Activated naive CD8-positive, alpha-beta T cell treated with anti-CD3 and anti-CD28 coated beads, Interleukin-2, amount 10 ng/mL, durations not matched to agents 7 days and 5 days (primary cell): ENCODE measurements at regions not wholly inside any gene's neighbourhood (a gene's known extent, or its start where the extent isn't known, plus 50 kb on each side); places are given as distances from the start of the nearest gene placed in this dataset.

ENCODE experiments used
- ATAC-seq: fragments of 150-1000 bp; cut with Tn5 transposase; one replicate; pipeline ENCODE4 v1.10.0; 2021; ENCODE audit warnings: low read depth, moderate library complexity
- POLR2A ChIA-PET: fragments of 350-600 bp; sonication (Branson Sonifier 250); formaldehyde crosslinking; loops from one replicate; lab custom pipeline; 2021; ENCODE audit warnings: antibody characterized with exemption; lab: Charles Lee
- DNase-seq: peaks from one replicate; pipeline ENCODE4 v3.0.0; 2021
- H3K27ac Mint-ChIP-seq: one replicate; pipeline ENCODE4 v1.8.0; 2022; ENCODE audit warnings: mild to moderate bottlenecking, mixed read lengths
- H3K27me3 Mint-ChIP-seq: one replicate; pipeline ENCODE4 v1.8.0; 2022; ENCODE audit warnings: mild to moderate bottlenecking, moderate library complexity, mixed read lengths
- H3K36me3 Mint-ChIP-seq: one replicate; pipeline ENCODE4 v1.8.0; 2021; ENCODE audit warnings: mild to moderate bottlenecking, mixed read lengths
- H3K4me1 Mint-ChIP-seq: one replicate; pipeline ENCODE4 v1.8.0; 2021; ENCODE audit warnings: mixed read lengths
- H3K4me3 Mint-ChIP-seq: one replicate; pipeline ENCODE4 v1.8.0; 2022; ENCODE audit warnings: mild to moderate bottlenecking, moderate library complexity, mixed read lengths
- H3K9me3 Mint-ChIP-seq: one replicate; pipeline ENCODE4 v1.8.0; 2021; ENCODE audit warnings: mixed read lengths

GRCh38 chr12:93243382-93243688 is 134.4 kb upstream of the NUDT4 start:
- H3K27me3 Mint-ChIP-seq: no peaks in the 10 kb centered on the region
- DNase-seq (no peak), ATAC-seq (no peak)
- H3K4me1 Mint-ChIP-seq: peaks cover 35% of the 10 kb centered on the region
- H3K36me3 Mint-ChIP-seq: peaks cover 8% of the 10 kb centered on the region
- H3K9me3 Mint-ChIP-seq: peaks cover 12% of the 10 kb centered on the region
- peak overlapping the region; percentile 96 for H3K27ac Mint-ChIP-seq
- POLR2A ChIA-PET: interaction anchor here (1.6 to 2.7 kb wide), 3 partner anchors 23 to 133 kb away, joined by 3 to 16 read pairs (median 9); partner anchors contain the start of gene NUDT4
- H3K4me3 Mint-ChIP-seq: no peak overlapping the region

- peak overlapping the region; percentile 96 for H3K27ac Mint-ChIP-seq
- H3K36me3 Mint-ChIP-seq: peaks cover 8% of the 10 kb centered on the region
- H3K9me3 Mint-ChIP-seq: peaks cover 12% of the 10 kb centered on the region
- POLR2A ChIA-PET: interaction anchor here (0.6 to 2.7 kb wide), 10 partner anchors 8 to 154 kb away, joined by 3 to 16 read pairs (median 4); partner anchors contain the start of gene NUDT4
- DNase-seq: no peak
- no peaks in the 10 kb centered on the region for H3K27me3 Mint-ChIP-seq
- peak overlapping the region; percentile 83 for H3K4me3 Mint-ChIP-seq
- ATAC-seq: peak; percentile 57
- peaks cover 38% of the 10 kb centered on the region for H3K4me1 Mint-ChIP-seq
These were observed 133.8 kb upstream of the NUDT4 start for GRCh38 chr12:93243689-93244513.

GRCh38 chr12:93244514-93245077 is 133.1 kb upstream of the NUDT4 start:
- Mint-ChIP-seq H3K9me3 (peaks cover 9% of the 10 kb centered on the region), H3K36me3 (peaks cover 5% of the 10 kb centered on the region), H3K27ac (peak overlapping the region; percentile 96), H3K4me3 (peak overlapping the region; percentile 83), H3K27me3 (no peaks in the 10 kb centered on the region), H3K4me1 (peaks cover 45% of the 10 kb centered on the region)
- ATAC-seq: no peak
- POLR2A ChIA-PET: interaction anchor here (0.6 to 2.7 kb wide), 11 partner anchors 8 to 153 kb away, joined by 3 to 16 read pairs (median 4); partner anchors contain the start of gene NUDT4
- no peak for DNase-seq

- peaks cover 3% of the 10 kb centered on the region for H3K36me3 Mint-ChIP-seq
- ATAC-seq (peak; percentile 98), DNase-seq (peak; percentile 63)
- H3K27me3 Mint-ChIP-seq: no peaks in the 10 kb centered on the region
- peaks cover 1% of the 10 kb centered on the region for H3K9me3 Mint-ChIP-seq
- H3K27ac Mint-ChIP-seq: peak overlapping the region; percentile 96
- POLR2A ChIA-PET: interaction anchor here (0.9 to 2.7 kb wide), 5 partner anchors 15 to 133 kb away, joined by 3 to 16 read pairs (median 3); no protein-coding TSS in a partner anchor
- peaks cover 49% of the 10 kb centered on the region for H3K4me1 Mint-ChIP-seq
- peak overlapping the region; percentile 83 for H3K4me3 Mint-ChIP-seq
These were observed 132.2 kb upstream of the NUDT4 start for GRCh38 chr12:93245543-93245942.

- ATAC-seq: no peak
- peaks cover 3% of the 10 kb centered on the region for H3K36me3 Mint-ChIP-seq
- no peak overlapping the region for H3K4me3 Mint-ChIP-seq
- peaks cover 49% of the 10 kb centered on the region for H3K4me1 Mint-ChIP-seq
- POLR2A ChIA-PET: interaction anchor here (0.5 kb wide), 1 partner anchor 99 kb away, joined by 3 read pairs; no protein-coding TSS in a partner anchor
- no peak for DNase-seq
- H3K9me3 Mint-ChIP-seq: peaks cover 2% of the 10 kb centered on the region
- H3K27ac Mint-ChIP-seq: no peak overlapping the region
- H3K27me3 Mint-ChIP-seq: no peaks in the 10 kb centered on the region
These were observed 130.3 kb upstream of the NUDT4 start for GRCh38 chr12:93247313-93247991.

GRCh38 chr12:93252221-93252620 is 125.5 kb upstream of the NUDT4 start:
- Mint-ChIP-seq H3K9me3 (peaks cover 18% of the 10 kb centered on the region), H3K36me3 (peaks cover 7% of the 10 kb centered on the region), H3K27ac (no peak overlapping the region), H3K4me1 (peaks cover 17% of the 10 kb centered on the region), H3K27me3 (no peaks in the 10 kb centered on the region), H3K4me3 (no peak overlapping the region)
- ATAC-seq (no peak), DNase-seq (no peak)
- POLR2A ChIA-PET: no interaction called here

GRCh38 chr12:93254911-93255310 is 122.8 kb upstream of the NUDT4 start:
- Mint-ChIP-seq H3K36me3 (peaks cover 7% of the 10 kb centered on the region), H3K4me3 (no peak overlapping the region), H3K27ac (no peak overlapping the region), H3K27me3 (no peaks in the 10 kb centered on the region), H3K4me1 (peaks cover 1% of the 10 kb centered on the region), H3K9me3 (peaks cover 18% of the 10 kb centered on the region)
- POLR2A ChIA-PET: no interaction called here
- ATAC-seq (no peak), DNase-seq (no peak)

GRCh38 chr12:93256256-93256969 is 121.3 kb upstream of the NUDT4 start:
- Mint-ChIP-seq H3K27ac (no peak overlapping the region), H3K4me3 (no peak overlapping the region), H3K9me3 (peaks cover 18% of the 10 kb centered on the region), H3K27me3 (no peaks in the 10 kb centered on the region), H3K36me3 (peaks cover 7% of the 10 kb centered on the region), H3K4me1 (no peaks in the 10 kb centered on the region)
- DNase-seq (no peak), ATAC-seq (no peak)
- POLR2A ChIA-PET: no interaction called here

- ATAC-seq (no peak), DNase-seq (no peak)
- no peak overlapping the region for H3K27ac Mint-ChIP-seq
- no peaks in the 10 kb centered on the region for H3K36me3 Mint-ChIP-seq
- H3K4me3 Mint-ChIP-seq: no peak overlapping the region
- peaks cover under 1% of the 10 kb centered on the region for H3K9me3 Mint-ChIP-seq
- no peaks in the 10 kb centered on the region for H3K27me3 Mint-ChIP-seq
- H3K4me1 Mint-ChIP-seq: no peaks in the 10 kb centered on the region
- POLR2A ChIA-PET: interaction anchor here (1.7 kb wide), 1 partner anchor 17 kb away, joined by 5 read pairs; no protein-coding TSS in a partner anchor
These were observed 116.1 kb upstream of the NUDT4 start for GRCh38 chr12:93261505-93262094.

GRCh38 chr12:93272997-93273396 is 104.7 kb upstream of the NUDT4 start:
- H3K9me3 Mint-ChIP-seq: peaks cover 4% of the 10 kb centered on the region
- no peak for ATAC-seq
- POLR2A ChIA-PET: interaction anchor here (0.9 kb wide), 1 partner anchor 28 kb away, joined by 3 read pairs; no protein-coding TSS in a partner anchor

GRCh38 chr12:93273834-93274564 is 103.7 kb upstream of the NUDT4 start:
- peaks cover 9% of the 10 kb centered on the region for H3K4me1 Mint-ChIP-seq
- H3K36me3 Mint-ChIP-seq: peaks cover 1% of the 10 kb centered on the region
- H3K9me3 Mint-ChIP-seq: peaks cover 2% of the 10 kb centered on the region
- H3K27me3 Mint-ChIP-seq: peaks cover 2% of the 10 kb centered on the region
- DNase-seq (no peak), ATAC-seq (peak; percentile 78)
- peak overlapping the region; percentile 70 for H3K4me3 Mint-ChIP-seq
- POLR2A ChIA-PET: interaction anchor here (0.9 kb wide), 1 partner anchor 29 kb away, joined by 3 read pairs; no protein-coding TSS in a partner anchor
- H3K27ac Mint-ChIP-seq: peak overlapping the region; percentile 81

More at GRCh38 chr12:93272997-93273396, 104.7 kb upstream of the NUDT4 start:
- H3K4me3 Mint-ChIP-seq: no peak overlapping the region
- no peaks in the 10 kb centered on the region for H3K27me3 Mint-ChIP-seq
- no peak overlapping the region for H3K27ac Mint-ChIP-seq
- peaks cover 9% of the 10 kb centered on the region for H3K4me1 Mint-ChIP-seq
- DNase-seq: no peak
- peaks cover 1% of the 10 kb centered on the region for H3K36me3 Mint-ChIP-seq

- Mint-ChIP-seq H3K9me3 (peaks cover 2% of the 10 kb centered on the region), H3K27ac (no peak overlapping the region), H3K4me3 (no peak overlapping the region), H3K4me1 (peaks cover 9% of the 10 kb centered on the region), H3K27me3 (peaks cover 2% of the 10 kb centered on the region), H3K36me3 (peaks cover 1% of the 10 kb centered on the region)
- POLR2A ChIA-PET: no interaction called here
- ATAC-seq (no peak), DNase-seq (no peak)
These were observed 102.8 kb upstream of the NUDT4 start for GRCh38 chr12:93274937-93275336.
